Activated T-cell treated with anti-CD3 and anti-CD28 coated beads, Interleukin-2, amount 50 U/mL, for 4 hours (primary cell): ENCODE measurements at regions not wholly inside any gene's neighbourhood (a gene's known extent, or its start where the extent isn't known, plus 50 kb on each side); places are given as distances from the start of the nearest gene placed in this dataset.

ENCODE experiments used
- ATAC-seq, 2 donors: fragments of 200-7000 bp; cut with Tn5 transposase; one replicate each; pipeline ENCODE4 v1.10.0; 2021
- DNase-seq: peaks from one replicate; pipeline ENCODE4 v3.0.0-alpha.2; 2020
- H3K27me3 Mint-ChIP-seq: one replicate; pipeline ENCODE4 v1.8.0; 2021; ENCODE audit warnings: low read depth, mixed read lengths
- H3K36me3 Mint-ChIP-seq: one replicate; pipeline ENCODE4 v1.8.0; 2022; ENCODE audit warnings: mixed read lengths; ENCODE audit not compliant: insufficient read depth
- H3K4me1 Mint-ChIP-seq: one replicate; pipeline ENCODE4 v1.8.0; 2021; ENCODE audit warnings: low read depth, mixed read lengths
- H3K4me3 Mint-ChIP-seq: one replicate; pipeline ENCODE4 v1.8.0; 2021; ENCODE audit warnings: mild to moderate bottlenecking, moderate library complexity, mixed read lengths
- H3K9me3 Mint-ChIP-seq: one replicate; pipeline ENCODE4 v1.8.0; 2021; ENCODE audit warnings: mixed read lengths

DNA sequence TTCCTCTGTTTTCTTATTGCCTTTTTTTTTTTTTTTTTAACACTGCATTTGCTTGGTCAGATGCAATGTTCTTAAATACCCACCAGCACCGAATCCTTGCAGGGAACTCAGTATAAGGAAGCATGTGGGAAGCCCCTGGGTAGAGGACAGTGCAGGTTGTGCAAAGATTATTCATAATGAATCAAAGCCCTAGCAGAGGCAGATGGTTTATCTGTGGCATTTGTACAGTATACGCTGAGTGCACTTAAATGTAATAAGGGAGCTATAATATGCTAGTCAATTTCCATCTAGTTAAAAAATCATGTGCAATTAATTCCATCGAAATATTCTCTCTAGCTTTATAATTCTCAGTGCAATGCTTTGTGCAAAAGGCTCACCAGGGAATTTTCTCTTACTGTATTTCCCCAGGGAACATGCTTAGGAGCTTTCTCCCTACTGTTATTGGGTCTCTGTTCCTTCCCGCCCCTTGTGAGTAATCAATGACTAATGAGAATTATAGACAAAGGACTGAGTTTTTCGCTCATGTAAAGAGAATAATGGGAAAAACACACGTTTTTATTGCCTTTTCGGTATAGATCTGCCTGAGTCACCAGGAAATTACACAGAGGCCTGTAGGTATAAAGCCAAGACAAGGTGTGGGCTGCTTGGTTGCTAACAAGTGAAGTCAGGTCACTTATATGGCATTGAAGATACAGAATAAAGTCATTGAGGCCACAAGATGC lies 1214.3 kb upstream of the TMEM132C start:
- DNase-seq (no peak), ATAC-seq (no peak)
- Mint-ChIP-seq H3K9me3 (peaks cover 3% of the 10 kb centered on the region), H3K4me3 (no peak overlapping the region), H3K36me3 (no peaks in the 10 kb centered on the region), H3K4me1 (no peaks in the 10 kb centered on the region), H3K27me3 (no peaks in the 10 kb centered on the region)

DNA sequence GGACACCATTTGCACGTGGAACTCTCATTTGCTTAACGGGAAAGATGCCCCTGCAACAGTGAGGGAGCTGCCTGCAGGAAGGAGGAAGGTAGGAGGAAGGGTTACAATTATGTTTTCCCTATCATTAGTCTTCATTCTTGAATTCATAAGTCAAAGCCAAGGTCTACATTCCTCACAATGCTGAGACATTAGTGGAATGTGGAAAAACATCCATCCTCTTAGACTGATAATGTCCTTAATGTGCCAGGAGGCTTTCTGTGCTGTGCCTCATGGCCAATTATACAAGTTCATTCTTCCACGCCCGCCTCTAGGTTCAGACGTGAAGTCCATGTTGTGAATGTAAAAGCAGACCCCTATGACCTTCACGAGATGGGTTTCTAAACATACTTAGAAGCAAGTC lies 1212.4 kb upstream of the TMEM132C start:
- no peak overlapping the region for H3K4me3 Mint-ChIP-seq
- no peak for DNase-seq
- H3K9me3 Mint-ChIP-seq, result no peaks in the 10 kb centered on the region
- H3K36me3 Mint-ChIP-seq, result no peaks in the 10 kb centered on the region
- no peaks in the 10 kb centered on the region for H3K4me1 Mint-ChIP-seq
- no peaks in the 10 kb centered on the region for H3K27me3 Mint-ChIP-seq
- no peak for ATAC-seq

GRCh38 chr12:127060310-127060847 lies 1206.6 kb upstream of the TMEM132C start:
- H3K9me3 Mint-ChIP-seq, result no peaks in the 10 kb centered on the region
- H3K27me3 Mint-ChIP-seq, result peaks cover 4% of the 10 kb centered on the region
- ATAC-seq, result no peak
- no peaks in the 10 kb centered on the region for H3K4me1 Mint-ChIP-seq
- H3K36me3 Mint-ChIP-seq, result no peaks in the 10 kb centered on the region
- no peak for DNase-seq
- no peak overlapping the region for H3K4me3 Mint-ChIP-seq

GRCh38 chr12:127060933-127061332 lies 1206.0 kb upstream of the TMEM132C start:
- peaks cover 4% of the 10 kb centered on the region for H3K27me3 Mint-ChIP-seq
- ATAC-seq (no peak), DNase-seq (no peak)
- H3K9me3 Mint-ChIP-seq, result no peaks in the 10 kb centered on the region
- H3K4me1 Mint-ChIP-seq, result no peaks in the 10 kb centered on the region
- no peaks in the 10 kb centered on the region for H3K36me3 Mint-ChIP-seq
- H3K4me3 Mint-ChIP-seq, result no peak overlapping the region

- no peak overlapping the region for H3K4me3 Mint-ChIP-seq
- no peaks in the 10 kb centered on the region for H3K9me3 Mint-ChIP-seq
- H3K4me1 Mint-ChIP-seq, result no peaks in the 10 kb centered on the region
- H3K36me3 Mint-ChIP-seq, result no peaks in the 10 kb centered on the region
- DNase-seq (no peak), ATAC-seq (no peak)
- H3K27me3 Mint-ChIP-seq, result peaks cover 4% of the 10 kb centered on the region
Measured at GRCh38 chr12:127063339-127064072, 1203.5 kb upstream of the TMEM132C start.

DNA sequence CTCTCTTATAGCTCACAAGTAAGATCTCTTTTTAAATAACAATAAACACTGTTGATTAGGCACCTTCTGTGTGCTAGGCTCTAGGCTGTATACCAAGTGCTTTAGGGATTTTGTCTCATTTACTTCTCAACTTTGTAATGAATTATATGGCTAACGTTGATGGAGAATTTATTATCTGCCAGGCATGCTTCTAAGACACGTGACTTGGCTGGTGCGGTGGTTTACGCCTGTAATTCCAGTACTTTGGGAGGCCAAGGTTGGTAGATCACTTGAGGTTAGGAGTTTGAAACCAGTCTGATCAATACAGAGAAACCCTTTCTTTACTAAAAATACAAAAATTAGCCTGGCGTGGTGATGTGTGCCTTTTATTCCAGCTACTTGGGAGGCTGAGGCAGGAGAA lies 1202.8 kb upstream of the TMEM132C start:
- H3K36me3 Mint-ChIP-seq, result no peaks in the 10 kb centered on the region
- H3K4me3 Mint-ChIP-seq, result no peak overlapping the region
- no peaks in the 10 kb centered on the region for H3K4me1 Mint-ChIP-seq

GRCh38 chr12:127065595-127065994 lies 1201.4 kb upstream of the TMEM132C start:
- no peaks in the 10 kb centered on the region for H3K9me3 Mint-ChIP-seq
- H3K4me3 Mint-ChIP-seq, result no peak overlapping the region
- no peaks in the 10 kb centered on the region for H3K27me3 Mint-ChIP-seq
- ATAC-seq, result no peak
- no peaks in the 10 kb centered on the region for H3K36me3 Mint-ChIP-seq
- no peaks in the 10 kb centered on the region for H3K4me1 Mint-ChIP-seq
- DNase-seq, result no peak

More for the DNA sequence above, 1202.8 kb upstream of the TMEM132C start:
- Mint-ChIP-seq H3K27me3 (peaks cover 4% of the 10 kb centered on the region), H3K9me3 (no peaks in the 10 kb centered on the region)
- ATAC-seq, result no peak
- DNase-seq, result no peak

DNA sequence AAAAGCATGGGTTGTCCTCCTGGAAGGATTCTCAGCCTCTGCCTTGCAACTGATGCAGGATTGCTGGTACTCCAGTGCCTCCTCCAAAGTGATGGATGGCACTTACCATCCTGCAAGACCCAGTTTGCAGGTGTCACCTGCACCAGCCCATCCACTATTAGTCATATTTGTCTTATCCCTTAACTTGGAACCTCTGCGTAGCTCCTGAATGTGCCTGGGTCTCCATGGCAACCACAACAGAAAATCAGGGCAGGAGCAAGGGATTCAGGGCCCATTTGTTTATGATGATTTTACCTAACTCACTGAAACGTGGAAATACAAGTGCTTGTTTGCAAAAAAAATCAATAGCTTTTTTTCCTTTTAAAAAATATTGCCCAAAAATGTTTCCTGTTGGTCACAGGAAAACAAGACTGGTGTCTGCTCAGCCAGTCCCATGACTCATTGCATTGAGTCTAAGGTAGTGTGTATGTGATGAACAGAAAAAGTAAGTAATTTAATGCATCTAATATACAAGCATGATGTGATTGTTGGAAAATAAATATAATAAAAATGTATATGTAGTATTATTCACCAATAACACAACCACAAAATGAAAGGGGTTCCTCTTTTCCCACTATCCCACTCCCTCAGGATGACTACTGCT lies 1196.3 kb upstream of the TMEM132C start:
- DNase-seq (no peak), ATAC-seq (no peak)
- H3K4me3 Mint-ChIP-seq, result no peak overlapping the region
- H3K36me3 Mint-ChIP-seq, result no peaks in the 10 kb centered on the region
- H3K9me3 Mint-ChIP-seq, result no peaks in the 10 kb centered on the region
- H3K4me1 Mint-ChIP-seq, result no peaks in the 10 kb centered on the region
- no peaks in the 10 kb centered on the region for H3K27me3 Mint-ChIP-seq

- Mint-ChIP-seq H3K4me1 (no peaks in the 10 kb centered on the region), H3K27me3 (peaks cover 17% of the 10 kb centered on the region), H3K9me3 (no peaks in the 10 kb centered on the region)
Measured at GRCh38 chr12:127074161-127074560, 1192.8 kb upstream of the TMEM132C start.

GRCh38 chr12:127075981-127076380 lies 1191.0 kb upstream of the TMEM132C start:
- Mint-ChIP-seq H3K27me3 (peaks cover 19% of the 10 kb centered on the region), H3K4me1 (no peaks in the 10 kb centered on the region), H3K4me3 (no peak overlapping the region), H3K9me3 (no peaks in the 10 kb centered on the region), H3K36me3 (no peaks in the 10 kb centered on the region)
- no peak for ATAC-seq
- DNase-seq, result no peak

More at GRCh38 chr12:127074161-127074560, 1192.8 kb upstream of the TMEM132C start:
- Mint-ChIP-seq H3K4me3 (no peak overlapping the region), H3K36me3 (no peaks in the 10 kb centered on the region)
- DNase-seq, result no peak
- no peak for ATAC-seq

GRCh38 chr12:127077262-127078045 lies 1189.5 kb upstream of the TMEM132C start:
- no peak overlapping the region for H3K4me3 Mint-ChIP-seq
- H3K9me3 Mint-ChIP-seq, result no peaks in the 10 kb centered on the region
- H3K36me3 Mint-ChIP-seq, result no peaks in the 10 kb centered on the region
- DNase-seq, result no peak
- H3K4me1 Mint-ChIP-seq, result no peaks in the 10 kb centered on the region
- no peak for ATAC-seq
- peaks cover 19% of the 10 kb centered on the region for H3K27me3 Mint-ChIP-seq

DNA sequence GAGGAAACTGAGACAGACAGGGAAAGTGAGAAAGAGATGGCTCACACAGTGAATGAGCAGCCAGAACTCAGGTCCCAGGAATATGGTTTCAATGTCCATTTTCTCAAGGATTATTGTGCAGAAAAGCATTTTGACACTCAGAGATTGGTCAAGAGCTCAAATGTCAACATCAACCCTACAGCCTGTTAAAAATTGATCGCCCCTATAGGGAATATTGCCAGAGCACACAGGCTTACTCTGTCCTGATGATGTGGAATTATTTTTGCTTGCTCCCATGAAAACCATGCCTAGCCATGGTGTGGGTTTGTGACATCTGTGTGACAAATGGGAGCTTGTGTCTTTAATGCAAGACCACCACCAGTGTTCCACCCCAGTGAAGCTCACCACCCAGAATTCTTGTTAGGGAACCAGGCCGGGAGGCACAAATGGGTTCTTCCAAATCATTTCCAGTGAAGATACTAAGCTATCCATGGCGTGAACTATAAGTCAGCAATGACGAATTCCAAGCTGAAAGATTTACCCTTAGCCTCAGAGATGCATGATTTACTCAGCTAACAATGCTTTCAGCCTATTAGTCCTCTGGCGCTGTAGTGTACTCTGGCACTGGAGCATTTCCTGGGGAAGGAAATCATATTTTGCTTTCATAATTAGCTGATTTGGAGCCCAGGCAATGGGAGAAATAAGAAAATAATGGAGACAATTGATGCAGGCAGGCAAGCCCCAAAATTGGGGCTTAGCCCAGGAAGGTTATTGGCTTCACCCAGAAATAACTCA lies 1188.2 kb upstream of the TMEM132C start:
- H3K4me1 Mint-ChIP-seq, result peaks cover 8% of the 10 kb centered on the region
- ATAC-seq, result no peak
- H3K9me3 Mint-ChIP-seq, result no peaks in the 10 kb centered on the region
- no peak overlapping the region for H3K4me3 Mint-ChIP-seq
- DNase-seq, result no peak
- no peaks in the 10 kb centered on the region for H3K36me3 Mint-ChIP-seq
- H3K27me3 Mint-ChIP-seq, result peaks cover 19% of the 10 kb centered on the region

DNA sequence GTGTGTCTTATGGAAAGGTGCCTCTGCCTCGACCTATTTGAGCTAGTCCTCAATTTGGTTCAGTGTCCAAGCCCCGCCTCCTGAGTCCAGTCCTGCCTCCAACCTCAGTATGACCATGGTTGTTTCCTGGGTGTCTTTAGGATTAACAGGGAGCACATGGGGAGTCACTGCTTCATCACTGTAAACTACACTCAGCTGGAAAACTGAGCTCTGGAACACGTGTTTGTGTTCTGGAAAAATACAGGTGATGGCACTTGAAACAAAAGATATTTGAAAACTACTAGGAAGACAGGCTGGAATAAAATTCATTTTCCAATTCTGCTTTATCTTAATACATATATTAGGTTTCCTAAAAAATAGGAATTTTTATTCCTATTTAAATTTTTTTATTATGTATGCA lies 1187.3 kb upstream of the TMEM132C start:
- ATAC-seq (no peak), DNase-seq (no peak)
- H3K9me3 Mint-ChIP-seq, result no peaks in the 10 kb centered on the region
- H3K4me3 Mint-ChIP-seq, result no peak overlapping the region
- H3K4me1 Mint-ChIP-seq, result peaks cover 12% of the 10 kb centered on the region
- H3K27me3 Mint-ChIP-seq, result peaks cover 19% of the 10 kb centered on the region
- H3K36me3 Mint-ChIP-seq, result no peaks in the 10 kb centered on the region
